HG02981 (cell line): ENCODE measurements at regions not wholly inside any gene's neighbourhood (a gene's known extent, or its start where the extent isn't known, plus 50 kb on each side); places are given as distances from the start of the nearest gene placed in this dataset.

Experiments used
- ATAC-seq: cut with Tn5 transposase; IDR thresholded peaks from one replicate; pipeline ENCODE4 v1.9.1; 2021; ENCODE audit warnings: mild to moderate bottlenecking, moderate library complexity; ENCODE audit not compliant: unreplicated experiment

DNA sequence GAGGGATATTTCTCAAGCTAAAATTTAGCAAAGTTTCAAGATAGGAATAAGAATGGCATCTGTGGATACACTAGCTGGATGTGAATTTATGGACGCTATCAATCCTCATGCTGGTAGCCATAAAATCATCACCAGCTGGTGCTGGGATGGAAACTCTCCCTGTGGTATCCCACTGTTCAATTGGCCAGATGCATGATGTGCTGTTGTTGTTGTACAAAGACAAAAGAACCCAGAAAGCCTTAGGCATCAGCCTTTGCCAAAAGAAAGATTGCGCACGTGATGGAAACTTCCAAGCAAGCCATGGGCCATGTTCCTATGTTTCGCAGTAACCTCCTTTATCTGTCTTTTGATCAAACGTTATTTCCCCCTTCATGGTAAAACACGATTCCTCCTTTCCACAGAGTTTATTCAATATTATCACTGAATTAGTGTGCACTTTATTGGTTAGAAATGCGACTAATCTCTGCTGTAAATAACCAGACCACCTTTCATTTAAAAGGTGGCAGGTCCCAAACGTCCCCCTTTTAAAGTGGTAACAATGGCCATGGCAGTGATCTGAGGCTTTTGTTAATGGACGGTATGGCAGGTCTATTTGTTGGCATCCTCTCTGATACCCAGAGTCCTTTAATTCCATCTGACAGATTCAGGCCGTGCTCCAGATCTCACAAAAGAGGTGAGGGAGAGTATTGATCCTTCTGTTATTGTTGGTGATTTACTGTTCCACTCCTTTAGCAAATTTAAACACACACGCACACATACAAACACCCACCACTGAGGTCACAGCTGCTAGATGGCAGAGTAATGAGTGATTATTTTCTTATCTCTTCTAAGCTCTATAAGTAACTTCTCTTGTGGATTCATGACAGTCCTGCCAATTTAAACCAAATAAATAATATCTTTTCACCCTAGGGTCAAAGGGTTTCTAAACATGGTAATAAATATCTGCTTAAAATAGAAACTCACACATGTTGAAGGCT is 291.2 kb upstream of the KCNMB2 start:
- no peak for ATAC-seq

DNA sequence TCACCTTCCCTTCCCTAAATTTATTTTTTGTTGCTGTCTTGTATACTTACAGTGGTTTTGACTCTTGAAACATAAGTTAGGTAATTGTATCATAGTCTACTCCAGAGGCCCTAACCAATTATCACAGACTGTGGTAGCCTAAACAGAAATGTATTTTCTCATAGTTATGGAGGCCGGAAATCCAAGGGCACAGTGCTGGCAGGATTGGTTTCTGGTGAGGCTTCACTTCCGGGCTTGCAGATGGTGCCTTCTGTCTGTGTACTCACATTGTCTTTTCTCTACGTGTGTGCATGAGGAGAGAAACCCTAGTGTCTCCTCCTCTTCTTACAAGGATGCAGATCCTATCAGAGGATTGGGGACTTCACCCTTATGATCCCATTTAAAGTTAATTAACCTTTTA is 290.2 kb upstream of the KCNMB2 start:
- no peak for ATAC-seq

DNA sequence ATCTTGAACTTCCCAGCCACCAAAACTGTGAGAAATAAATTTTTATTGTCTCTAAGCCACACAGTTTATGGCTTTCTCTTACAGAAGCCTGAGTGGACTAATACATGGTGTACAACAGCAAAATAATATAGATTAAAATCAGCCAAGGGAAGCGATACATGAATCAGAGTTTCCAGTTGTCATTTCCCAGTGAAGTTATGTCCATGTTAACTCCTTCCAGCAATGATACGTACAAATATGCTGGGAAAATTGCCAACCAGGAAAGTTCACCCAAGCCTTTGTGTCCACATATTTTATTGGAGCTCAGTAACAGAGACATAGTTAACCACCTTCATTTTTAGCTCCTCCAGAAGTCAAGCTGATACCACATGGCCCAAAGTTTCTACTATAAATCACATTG is 280.9 kb upstream of the KCNMB2 start:
- no peak for ATAC-seq

DNA sequence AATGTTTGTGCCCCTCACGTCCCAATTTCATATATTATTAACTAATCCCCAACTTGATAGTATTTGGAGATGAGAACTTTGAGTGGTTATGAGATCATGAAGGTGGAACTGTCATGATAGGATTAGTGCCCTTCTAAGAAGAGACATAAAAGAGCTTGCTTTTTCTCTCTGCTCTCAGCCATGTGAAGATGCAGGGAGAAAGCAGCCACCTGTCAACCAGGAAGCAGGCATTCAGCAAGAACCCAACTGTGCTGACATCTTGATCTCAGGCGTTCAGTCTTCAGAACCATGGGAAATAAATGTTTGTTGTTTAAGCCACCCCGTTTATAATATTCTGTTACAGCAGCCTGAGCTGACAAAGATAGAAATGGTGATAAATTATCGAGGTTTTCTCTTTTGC is 278.7 kb upstream of the KCNMB2 start:
- no peak for ATAC-seq

DNA sequence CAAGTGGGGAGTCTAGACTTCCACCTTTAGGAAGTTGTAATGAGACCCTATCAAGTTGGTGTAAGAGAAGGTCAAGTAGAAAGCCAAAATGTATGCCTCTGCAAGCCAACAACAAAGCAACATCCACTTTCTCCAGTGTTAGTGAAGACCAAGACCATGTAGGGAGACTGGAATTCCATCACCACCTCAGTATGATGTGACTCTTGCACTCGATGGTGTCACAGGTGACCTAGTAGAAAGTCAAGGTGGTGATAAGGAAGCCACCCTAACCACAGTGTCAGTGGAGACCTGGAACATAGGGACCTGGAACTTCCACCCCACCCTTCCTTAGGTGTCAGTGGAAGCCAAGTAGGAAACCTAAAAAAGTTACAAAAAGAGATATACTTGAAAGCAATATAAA is 278.1 kb upstream of the KCNMB2 start:
- ATAC-seq = no peak

DNA sequence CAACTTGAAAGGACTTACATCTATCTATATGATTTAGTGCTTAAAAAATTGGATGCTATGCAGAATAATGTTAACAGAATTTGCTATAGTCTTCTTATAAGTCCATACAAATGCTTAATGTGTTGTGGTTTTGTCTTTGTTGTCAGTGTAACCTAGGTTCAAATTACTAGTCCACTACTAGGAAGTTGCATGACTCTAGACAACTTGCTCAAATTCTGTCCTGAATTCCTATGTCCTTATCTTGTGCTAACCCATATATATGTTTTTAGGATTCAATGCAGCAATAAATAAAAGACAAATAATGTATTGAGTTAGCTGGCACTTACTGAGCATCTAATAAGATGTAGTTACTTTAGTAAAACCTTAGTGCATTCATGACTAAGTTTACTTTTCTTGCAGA is 276.5 kb upstream of the KCNMB2 start:
- ATAC-seq = no peak

DNA sequence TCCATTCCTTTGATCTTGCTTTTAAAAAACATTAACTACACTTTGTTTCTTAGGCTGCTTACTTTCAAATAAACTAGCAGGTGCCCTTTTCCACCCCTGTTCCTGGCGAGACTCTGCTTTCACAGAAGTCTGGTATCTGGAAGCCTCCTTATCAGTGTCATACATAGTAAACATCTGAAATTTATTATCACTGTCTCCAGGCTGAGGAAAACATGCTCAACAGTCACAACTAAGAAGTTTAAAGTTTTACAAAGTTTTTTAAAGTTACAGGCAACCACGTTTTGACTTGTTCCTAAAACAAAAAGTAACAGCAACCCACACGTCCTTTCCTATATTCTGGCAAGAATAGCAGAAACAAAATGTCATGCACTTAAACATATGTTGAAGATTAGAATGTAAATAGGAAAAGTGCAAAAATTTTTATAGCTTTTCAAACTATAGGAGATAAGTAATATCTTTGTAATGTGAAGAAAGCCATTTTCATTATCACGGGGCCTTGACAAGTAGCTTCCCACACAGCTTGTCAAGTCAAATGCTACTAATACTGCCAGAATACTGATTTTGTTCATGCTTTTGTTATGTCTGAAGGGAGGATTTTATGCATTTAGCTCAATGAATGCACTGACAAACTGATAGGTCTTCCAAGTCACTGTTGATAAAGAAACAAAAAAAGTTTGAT is 275.2 kb upstream of the KCNMB2 start:
- ATAC-seq = no peak

DNA sequence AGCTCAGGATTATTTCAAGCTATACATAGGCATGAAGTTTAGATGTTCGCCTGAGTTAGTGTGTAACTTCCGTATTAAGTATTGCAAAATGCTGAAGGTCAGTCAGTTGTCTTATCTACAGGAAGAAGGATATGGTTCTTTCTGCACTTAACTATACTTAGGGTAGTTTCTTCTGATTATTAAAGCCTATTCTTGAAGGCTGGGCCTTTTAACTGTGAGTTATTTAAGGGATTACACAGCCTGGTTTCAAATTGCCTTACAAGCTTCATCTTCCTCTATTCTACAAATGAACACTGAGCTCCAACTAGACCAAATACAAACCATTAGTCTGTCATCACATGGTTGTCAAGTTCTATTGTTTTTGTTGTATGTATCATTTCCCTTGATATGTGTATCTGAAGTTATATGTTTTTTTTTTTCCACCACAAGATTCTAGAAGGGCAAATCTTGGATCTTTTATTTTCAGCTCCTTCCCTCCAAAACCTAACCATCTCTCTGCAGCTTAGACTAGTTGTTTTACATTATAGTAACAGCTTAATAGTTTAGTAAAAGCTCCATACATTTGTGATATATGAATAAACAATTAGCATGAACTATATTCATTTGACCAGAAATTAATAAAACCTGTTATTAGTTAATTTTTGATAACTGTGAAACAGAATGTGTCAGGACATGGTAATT is 272.9 kb upstream of the KCNMB2 start:
- no peak for ATAC-seq

DNA sequence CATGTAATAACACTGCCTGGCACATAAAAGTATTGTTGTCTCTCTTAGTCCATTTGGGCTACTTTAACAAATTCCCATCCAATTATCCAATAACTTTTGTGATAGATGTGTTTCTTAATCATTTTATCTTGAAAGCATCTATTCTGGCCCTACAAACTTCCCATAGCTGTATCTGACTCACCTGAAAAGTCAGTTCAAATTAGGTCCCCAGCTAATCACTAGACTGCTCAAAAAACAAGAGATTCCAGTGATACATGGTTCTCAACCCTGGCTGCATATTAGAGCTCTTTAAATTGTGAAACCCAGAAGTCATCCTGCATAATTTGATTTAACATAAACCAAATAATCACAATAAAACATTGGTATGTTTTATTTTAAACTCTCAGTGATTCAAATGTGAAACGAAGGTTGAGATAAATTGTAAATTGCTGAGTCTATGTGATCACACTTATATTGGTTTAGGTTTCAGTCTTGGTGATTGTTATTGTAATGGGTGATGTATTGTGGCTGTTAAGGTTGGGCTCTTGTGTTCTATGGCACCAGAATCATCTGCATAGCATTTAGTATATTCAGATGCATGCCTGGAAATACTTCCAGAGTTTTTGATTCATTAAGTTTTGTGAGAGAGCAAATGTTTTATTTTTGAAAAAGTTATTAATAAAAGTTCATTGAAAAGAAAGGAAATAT is 268.9 kb upstream of the KCNMB2 start:
- ATAC-seq = no peak

DNA sequence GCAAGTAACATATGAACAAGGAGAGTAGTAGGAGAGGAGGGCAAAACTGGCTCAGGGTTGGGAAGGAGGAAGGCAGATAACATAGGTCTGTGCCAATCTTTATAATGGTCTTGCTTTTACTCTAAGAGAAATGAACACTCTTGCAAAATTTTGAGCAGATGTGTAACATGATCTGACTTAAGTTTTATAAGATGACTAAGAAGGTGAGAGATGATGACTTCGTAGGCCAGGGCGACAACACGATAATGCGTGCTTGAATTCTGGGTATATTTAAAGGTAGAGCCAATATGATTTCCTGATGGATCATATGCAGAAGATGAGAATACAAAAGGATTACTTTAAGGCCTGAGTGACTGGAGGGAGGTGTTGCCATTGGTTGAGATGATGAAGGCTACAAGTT is 265.4 kb upstream of the KCNMB2 start:
- ATAC-seq = no peak

DNA sequence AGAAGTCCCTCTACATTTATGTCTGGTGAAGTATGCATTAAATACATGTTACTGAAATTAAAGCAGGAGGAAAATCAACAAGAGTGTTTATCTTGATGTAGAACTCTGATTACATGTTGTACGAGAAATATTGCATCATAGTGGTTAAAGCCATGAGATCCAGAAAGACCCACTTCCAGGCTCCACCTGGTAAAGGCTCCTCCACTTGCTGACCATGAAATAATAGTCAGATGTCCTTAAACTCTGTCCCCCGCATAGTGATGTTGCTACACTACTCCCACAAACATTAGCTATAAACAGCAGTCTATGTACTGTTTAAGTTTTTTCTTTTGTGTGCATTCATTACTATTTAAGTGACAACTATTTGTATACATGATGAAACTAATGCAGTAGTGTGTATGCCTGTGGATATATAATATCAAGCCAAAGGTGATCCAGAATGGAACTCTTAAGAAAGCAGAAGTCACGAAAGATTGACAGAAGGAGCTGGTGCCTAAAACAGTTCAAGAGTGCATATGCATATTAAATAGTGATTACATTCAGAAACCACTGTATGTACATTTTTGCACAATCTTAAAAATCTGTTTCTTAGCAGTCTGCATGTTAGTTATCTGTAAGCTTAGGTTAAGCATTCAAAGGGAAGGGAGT is 264.4 kb upstream of the KCNMB2 start:
- no peak for ATAC-seq

DNA sequence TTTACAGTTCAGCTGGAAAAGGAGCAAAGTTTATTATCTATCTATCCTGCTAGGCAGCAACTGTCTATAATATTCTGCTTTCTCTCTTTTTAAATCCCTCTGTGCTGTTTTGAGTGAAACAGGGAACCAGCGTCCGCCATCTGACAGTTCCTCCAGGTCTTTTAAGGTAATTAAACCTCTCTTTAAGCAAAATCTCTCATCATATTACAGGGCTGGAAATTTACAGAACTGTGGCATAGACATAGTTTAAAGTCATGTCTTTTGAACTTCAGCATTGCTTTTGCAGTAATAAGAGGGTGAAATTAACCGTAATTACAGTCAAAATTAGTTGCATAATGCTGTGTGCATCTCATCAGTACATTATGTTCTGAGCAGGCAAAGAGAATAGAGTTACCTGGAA is 263.4 kb upstream of the KCNMB2 start:
- ATAC-seq = no peak

DNA sequence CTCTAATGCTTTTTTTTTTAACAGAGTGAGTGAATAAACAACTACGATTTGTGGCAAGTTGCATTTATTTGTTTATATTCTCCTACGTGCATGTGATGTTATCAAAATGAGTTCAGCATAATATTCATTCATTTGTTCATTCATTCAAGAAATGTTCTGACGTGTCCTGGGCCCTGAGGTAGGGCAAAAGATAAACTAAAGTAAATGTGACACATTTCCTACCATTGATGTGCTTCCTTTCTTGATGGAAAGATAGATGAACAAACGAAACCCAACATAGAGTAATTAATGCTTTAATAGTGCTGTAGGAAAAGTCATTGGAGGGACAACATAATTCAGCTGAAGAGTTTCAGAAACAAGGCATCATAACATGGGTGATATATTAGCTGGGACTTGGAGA is 261.5 kb upstream of the KCNMB2 start:
- no peak for ATAC-seq

DNA sequence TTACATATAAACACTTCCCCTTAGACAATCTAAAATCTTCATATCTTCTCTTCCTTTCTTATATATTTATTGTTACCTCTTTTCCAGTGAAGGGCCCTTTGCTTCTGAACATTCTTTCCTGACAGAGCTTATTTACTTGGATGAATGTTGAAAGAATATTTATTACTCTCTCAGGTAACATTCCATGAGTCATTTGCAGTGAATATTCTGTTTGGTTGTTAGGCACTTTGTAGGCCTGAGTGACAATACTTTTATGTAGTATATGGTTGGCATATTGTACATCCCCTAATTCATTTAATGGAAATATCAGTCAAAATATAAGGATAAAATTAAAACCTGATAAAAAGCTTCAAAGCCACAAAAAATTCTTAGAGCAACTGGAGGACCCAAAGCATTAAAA is 260.9 kb upstream of the KCNMB2 start:
- no peak for ATAC-seq

DNA sequence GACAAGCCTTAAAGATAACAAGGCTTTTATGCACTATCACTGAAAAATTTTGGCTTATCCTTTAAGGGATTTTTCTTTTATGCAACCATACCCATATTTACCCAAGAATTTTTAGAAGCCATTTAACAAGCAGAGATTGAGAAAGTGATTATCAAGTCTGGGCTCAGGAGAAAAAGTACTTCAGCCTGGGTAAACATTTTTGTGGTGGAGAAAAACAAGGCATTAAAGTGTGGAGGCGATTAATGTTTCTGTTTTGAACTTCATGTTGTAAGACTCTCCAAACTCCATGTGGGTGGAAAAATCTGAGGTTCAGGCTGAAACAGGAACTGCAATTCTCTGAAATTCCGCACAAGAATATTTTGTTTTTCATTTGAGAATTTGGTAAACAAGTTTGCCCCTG is 260.4 kb upstream of the KCNMB2 start:
- ATAC-seq = no peak

DNA sequence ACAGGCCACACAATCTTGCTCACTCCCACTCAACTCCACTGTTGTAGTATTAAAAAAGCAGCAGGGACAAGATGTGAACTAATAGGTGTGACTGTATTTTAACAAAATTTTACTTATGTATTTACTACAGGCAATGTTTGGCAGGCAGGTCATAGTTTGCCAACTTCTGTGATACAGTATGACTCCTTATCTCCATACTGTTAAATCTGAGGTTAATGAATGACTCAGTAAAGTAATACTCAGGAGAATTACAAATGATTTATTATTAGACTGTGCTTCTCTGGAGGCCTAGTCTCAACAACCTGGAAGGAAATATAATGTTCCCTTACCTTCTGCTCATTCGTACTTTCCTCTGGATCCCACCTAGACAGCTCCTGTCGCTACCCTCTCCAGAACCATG is 258.6 kb upstream of the KCNMB2 start:
- no peak for ATAC-seq

DNA sequence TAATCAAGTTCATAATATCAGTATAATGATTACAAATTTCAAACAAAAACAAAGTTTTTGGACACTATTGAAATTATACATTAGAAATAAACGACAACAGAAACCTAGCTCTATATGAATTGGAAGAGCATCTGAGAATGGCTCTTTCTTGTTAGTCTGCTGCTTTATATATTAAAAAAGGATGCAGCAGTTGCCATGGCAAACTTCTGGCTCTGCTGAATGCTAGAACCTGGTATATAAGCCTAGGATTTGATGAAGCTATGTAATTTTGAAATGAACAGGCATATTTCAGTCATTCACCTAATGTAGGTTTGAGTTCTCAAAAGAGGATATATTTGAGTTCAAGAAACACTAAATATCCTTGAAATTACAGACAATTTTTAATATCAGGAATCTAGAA is 252.7 kb upstream of the KCNMB2 start:
- ATAC-seq = no peak

DNA sequence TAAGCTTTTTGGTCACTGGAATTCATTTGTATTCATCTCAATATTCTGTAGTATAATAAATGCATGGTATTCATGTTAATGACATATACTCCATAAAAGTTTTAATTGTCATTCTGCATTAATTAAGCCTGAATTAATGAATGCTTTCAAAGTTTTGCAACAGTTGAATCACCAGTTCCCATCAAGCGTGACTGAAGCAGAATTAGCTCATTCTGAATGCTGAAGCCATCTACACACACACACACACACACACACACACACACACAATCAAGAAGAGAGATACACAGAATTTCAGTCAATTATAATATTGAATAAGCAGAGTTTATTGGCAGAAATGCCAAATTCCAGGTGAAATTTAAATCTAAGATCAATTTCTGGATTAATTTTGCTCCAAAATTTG is 252.1 kb upstream of the KCNMB2 start:
- ATAC-seq = no peak

DNA sequence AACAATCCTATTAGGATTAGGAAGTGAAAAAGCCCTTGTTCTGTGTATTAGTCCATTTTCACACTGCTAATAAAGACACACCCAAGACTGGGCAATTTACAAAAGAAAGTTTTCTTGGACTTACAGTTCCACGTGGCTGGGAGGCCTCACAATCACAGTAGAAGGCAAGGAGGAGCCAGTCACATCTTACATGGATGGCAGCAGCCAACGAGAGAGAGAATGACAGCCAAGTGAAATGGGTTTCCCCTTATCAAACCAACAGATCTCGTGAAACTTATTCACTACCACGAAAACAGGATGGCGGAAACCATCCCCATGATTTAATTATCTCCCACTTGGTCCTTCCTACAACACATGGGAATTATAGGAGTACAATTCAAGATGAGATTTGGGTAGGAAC is 248.2 kb upstream of the KCNMB2 start:
- ATAC-seq = no peak

DNA sequence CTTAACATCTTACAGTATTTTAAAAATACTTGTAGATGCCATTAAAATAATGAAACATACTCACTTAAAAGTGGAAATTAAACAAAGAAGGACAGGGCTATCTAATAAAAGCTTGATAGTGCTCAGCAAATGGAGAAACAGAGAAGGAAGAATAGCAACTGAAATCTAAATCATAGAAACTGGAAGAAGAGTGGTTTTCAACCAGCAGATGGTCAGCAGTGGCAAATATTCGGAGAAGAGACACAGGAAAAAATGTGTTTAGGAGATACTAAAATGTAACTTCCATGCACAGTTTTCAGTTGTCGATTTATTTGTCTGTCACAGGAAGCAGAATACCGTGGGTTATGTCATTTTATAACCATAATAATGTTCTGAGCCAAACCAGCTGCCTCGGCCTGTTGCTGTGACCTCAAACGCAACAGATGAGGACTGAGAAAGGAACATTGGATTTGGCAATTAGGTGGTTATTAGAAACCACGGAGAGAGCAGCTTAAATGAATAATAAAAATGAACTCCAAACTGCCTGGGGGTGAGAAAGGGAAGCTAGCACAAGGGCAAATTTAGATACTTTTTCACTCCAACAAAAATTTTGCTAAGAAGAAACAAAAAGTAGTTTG is 246.6 kb upstream of the KCNMB2 start:
- no peak for ATAC-seq
